ENCODE measurements at regions not wholly inside any gene's neighbourhood (a gene's known extent, or its start where the extent isn't known, plus 50 kb on each side); places are given as distances from the start of the nearest gene placed in this dataset.

DNA sequence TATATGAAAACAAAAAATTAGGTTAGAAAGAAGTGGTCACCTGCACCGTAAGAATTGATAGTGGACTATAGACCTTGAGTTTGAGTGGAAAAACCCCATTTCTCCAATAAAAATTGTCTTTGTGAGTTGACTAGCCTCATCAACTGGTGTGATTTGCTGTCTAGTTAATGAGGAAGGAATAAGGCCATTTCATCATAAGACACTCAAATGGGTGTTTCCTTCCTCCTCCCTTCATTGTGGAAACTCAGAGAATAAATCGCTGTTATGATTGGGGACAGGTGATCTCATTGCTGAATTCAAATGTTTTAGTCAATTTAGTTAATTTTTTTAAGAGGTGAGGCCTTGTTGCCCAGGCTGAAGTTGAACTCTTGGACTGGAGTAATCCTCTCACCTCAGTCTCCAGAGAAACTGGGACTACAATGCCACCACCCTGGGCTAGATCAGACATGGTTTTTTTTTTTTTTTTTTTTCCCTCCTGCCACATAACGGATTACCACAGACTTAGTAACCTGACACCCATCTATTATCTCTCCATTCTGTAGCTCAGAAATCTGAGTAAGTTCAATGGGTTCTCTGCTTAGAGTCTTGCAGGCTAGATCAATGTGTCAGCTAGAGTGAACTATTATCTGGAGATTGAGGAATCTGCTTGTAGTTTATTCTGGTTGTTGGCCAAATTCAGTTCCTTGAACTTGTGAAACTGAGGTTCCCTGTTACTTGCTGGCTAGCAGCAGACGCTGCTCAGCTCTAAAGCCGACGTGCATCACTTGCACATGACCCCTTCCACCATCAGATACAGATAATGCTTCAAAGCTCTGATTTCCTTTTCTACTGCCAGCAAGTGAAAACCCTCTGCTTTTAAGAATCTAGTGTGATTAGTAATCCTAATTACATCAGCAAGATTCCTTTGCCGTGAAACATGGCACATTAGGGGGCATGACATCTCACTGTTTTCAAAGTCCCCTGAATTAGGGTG, 663.8 kb upstream of the CDH9 start:
- ATAC-seq: no peak
- intact Hi-C loops (cut with DNase I): no loop called here
- H3K9me3 ChIP-seq: no peaks in the 10 kb centered on the region

GRCh38 chr5:27700526-27700925, 662.1 kb upstream of the CDH9 start:
- TF ChIP-seq, protein P1, sequence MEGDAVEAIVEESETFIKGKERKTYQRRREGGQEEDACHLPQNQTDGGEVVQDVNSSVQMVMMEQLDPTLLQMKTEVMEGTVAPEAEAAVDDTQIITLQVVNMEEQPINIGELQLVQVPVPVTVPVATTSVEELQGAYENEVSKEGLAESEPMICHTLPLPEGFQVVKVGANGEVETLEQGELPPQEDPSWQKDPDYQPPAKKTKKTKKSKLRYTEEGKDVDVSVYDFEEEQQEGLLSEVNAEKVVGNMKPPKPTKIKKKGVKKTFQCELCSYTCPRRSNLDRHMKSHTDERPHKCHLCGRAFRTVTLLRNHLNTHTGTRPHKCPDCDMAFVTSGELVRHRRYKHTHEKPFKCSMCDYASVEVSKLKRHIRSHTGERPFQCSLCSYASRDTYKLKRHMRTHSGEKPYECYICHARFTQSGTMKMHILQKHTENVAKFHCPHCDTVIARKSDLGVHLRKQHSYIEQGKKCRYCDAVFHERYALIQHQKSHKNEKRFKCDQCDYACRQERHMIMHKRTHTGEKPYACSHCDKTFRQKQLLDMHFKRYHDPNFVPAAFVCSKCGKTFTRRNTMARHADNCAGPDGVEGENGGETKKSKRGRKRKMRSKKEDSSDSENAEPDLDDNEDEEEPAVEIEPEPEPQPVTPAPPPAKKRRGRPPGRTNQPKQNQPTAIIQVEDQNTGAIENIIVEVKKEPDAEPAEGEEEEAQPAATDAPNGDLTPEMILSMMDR (IDR thresholded peaks at IDR 0.05): no peak
- Histone ChIP-seq H3K4me3 (no peak overlapping the region), H3K36me3 (no peaks in the 10 kb centered on the region)

More for the DNA sequence above, 663.8 kb upstream of the CDH9 start:
- Histone ChIP-seq H3K4me1 (no peaks in the 10 kb centered on the region), H3K4me3 (no peak overlapping the region), H3K27me3 (ENCODE audit: low read depth) (no peaks in the 10 kb centered on the region), H3K36me3 (no peaks in the 10 kb centered on the region), H3K27ac (no peak overlapping the region)
- TF ChIP-seq, protein P1 (IDR thresholded peaks at IDR 0.05): no peak
- no peak for DNase-seq

DNA sequence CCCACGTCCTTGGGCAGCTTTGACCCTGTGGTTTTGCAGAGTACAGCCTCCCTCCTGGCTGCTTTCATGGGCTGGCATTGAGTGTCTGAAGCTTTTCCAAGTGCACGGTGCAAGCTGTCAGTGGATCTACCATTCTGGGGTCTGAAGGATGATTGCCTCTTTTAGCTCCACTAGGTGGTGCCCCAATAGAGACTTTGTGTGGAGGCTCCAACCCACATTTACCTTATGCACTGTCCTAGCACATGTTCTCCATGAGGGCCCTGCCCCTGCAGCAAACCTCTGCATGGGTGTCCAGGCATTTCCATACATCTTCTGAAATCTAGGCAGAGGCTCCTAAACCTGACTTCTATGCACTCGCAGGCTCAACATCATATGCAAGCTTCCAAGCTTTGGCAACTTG, 644.2 kb upstream of the CDH9 start:
- H3K27me3 ChIP-seq (ENCODE audit: low read depth): no peaks in the 10 kb centered on the region
- intact Hi-C loops (cut with DNase I): no loop called here
- no peak overlapping the region for H3K27ac ChIP-seq
- no peaks in the 10 kb centered on the region for H3K4me1 ChIP-seq
- TF ChIP-seq, protein P1 (IDR thresholded peaks at IDR 0.05): no peak
- no peak overlapping the region for H3K4me3 ChIP-seq
- no peaks in the 10 kb centered on the region for H3K9me3 ChIP-seq
- ATAC-seq (no peak), DNase-seq (no peak)
- H3K36me3 ChIP-seq: no peaks in the 10 kb centered on the region

More at GRCh38 chr5:27700526-27700925, 662.1 kb upstream of the CDH9 start:
- no peak for DNase-seq
- intact Hi-C loops (cut with DNase I): no loop called here
- no peak for ATAC-seq
- no peaks in the 10 kb centered on the region for H3K9me3 ChIP-seq
- no peaks in the 10 kb centered on the region for H3K27me3 ChIP-seq (ENCODE audit: low read depth)
- H3K4me1 ChIP-seq: no peaks in the 10 kb centered on the region
- no peak overlapping the region for H3K27ac ChIP-seq

- TF ChIP-seq, protein P1 (IDR thresholded peaks at IDR 0.05): no peak
- Histone ChIP-seq H3K27me3 (ENCODE audit: low read depth) (no peaks in the 10 kb centered on the region), H3K27ac (no peak overlapping the region), H3K36me3 (no peaks in the 10 kb centered on the region), H3K9me3 (no peaks in the 10 kb centered on the region), H3K4me1 (no peaks in the 10 kb centered on the region), H3K4me3 (no peak overlapping the region)
- ATAC-seq (no peak), DNase-seq (no peak)
- intact Hi-C loops (cut with DNase I): no loop called here
Measured at GRCh38 chr5:27652505-27652904, 614.1 kb upstream of the CDH9 start.

DNA sequence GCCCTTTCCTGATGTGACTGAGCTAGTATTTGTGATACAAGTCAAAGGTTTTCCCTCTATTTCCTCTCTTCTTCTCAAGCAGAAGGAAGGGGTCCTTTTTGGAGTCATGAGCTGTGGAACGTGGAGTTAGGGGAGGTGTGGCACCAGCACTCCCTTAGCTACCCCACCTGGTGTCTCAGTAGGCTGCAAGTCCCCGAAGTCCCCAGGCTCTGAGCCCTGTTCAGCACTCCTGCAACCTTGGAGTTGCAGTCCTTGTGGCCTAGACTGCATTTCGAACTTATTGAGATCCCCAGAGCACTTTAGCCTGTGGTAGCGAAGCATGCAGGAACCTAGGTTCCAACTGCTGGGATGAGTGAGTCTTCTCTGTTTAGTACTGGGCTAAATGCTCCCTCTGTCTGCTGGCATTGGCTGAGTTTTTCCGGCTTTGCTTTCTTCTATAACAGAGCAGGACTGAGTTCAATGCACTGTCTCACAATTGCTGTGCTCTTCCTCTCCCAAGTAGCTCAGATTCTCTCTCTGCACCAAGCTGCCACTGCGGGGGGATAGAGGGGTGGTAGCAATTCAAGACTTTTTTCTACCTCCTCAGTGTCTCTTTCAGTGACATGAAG, 600.7 kb upstream of the CDH9 start:
- DNase-seq: no peak
- Histone ChIP-seq H3K27ac (no peak overlapping the region), H3K4me1 (no peaks in the 10 kb centered on the region), H3K4me3 (no peak overlapping the region), H3K9me3 (peaks cover 4% of the 10 kb centered on the region), H3K36me3 (no peaks in the 10 kb centered on the region), H3K27me3 (ENCODE audit: low read depth) (no peaks in the 10 kb centered on the region)
- ATAC-seq: peak in 1 of 2 donors; percentile 25
- TF ChIP-seq, protein P1 (IDR thresholded peaks at IDR 0.05): no peak
- intact Hi-C loops (cut with DNase I): no loop called here
